Activated CD8-positive, alpha-beta T cell treated with anti-CD3 and anti-CD28 coated beads for 36 hours (primary cell): ENCODE measurements at regions not wholly inside any gene's neighbourhood (a gene's known extent, or its start where the extent isn't known, plus 50 kb on each side); places are given as distances from the start of the nearest gene placed in this dataset.

Experiments
- ATAC-seq: fragments of 200-7000 bp; cut with Tn5 transposase; one replicate; pipeline ENCODE4 v1.10.0; 2021; ENCODE audit warnings: mild to moderate bottlenecking, moderate library complexity
- CTCF ChIA-PET: fragments of 350-600 bp; sonication (Branson Sonifier 250); formaldehyde crosslinking; loops from one replicate; lab custom pipeline; 2021; ENCODE audit warnings: antibody characterized with exemption; lab: Charles Lee
- POLR2A ChIA-PET: fragments of 350-600 bp; sonication (Branson Sonifier 250); formaldehyde crosslinking; loops from one replicate; lab custom pipeline; 2021; ENCODE audit warnings: antibody characterized with exemption; lab: Charles Lee
- DNase-seq: peaks from one replicate; pipeline ENCODE4 v3.0.0-alpha.2; 2020
- H3K27ac Mint-ChIP-seq: one replicate; pipeline ENCODE4 v1.8.0; 2021; ENCODE audit warnings: mild to moderate bottlenecking, mixed read lengths
- H3K27me3 Mint-ChIP-seq: one replicate; pipeline ENCODE4 v1.8.0; 2021; ENCODE audit warnings: mixed read lengths
- H3K36me3 Mint-ChIP-seq: one replicate; pipeline ENCODE4 v1.8.0; 2021; ENCODE audit warnings: low read depth, mixed read lengths
- H3K4me1 Mint-ChIP-seq: one replicate; pipeline ENCODE4 v1.8.0; 2021; ENCODE audit warnings: low read depth, mixed read lengths
- H3K4me3 Mint-ChIP-seq: one replicate; pipeline ENCODE4 v1.8.0; 2021; ENCODE audit warnings: mild to moderate bottlenecking, moderate library complexity, mixed read lengths
- H3K9me3 Mint-ChIP-seq: one replicate; pipeline ENCODE4 v1.8.0; 2021; ENCODE audit warnings: mixed read lengths
- intact Hi-C: fragments of 100-400 bp; cut with micrococcal nuclease; formaldehyde crosslinking; loops from one replicate; pipeline ENCODE4 v1.10.0; 2022
- TF ChIP-seq, protein P1 (sequence below): fragments of 200-600 bp; IDR thresholded peaks from one replicate; pipeline ENCODE4 v1.8.0; 2022; ENCODE audit warnings: antibody characterized with exemption, mild to moderate bottlenecking

DNA sequence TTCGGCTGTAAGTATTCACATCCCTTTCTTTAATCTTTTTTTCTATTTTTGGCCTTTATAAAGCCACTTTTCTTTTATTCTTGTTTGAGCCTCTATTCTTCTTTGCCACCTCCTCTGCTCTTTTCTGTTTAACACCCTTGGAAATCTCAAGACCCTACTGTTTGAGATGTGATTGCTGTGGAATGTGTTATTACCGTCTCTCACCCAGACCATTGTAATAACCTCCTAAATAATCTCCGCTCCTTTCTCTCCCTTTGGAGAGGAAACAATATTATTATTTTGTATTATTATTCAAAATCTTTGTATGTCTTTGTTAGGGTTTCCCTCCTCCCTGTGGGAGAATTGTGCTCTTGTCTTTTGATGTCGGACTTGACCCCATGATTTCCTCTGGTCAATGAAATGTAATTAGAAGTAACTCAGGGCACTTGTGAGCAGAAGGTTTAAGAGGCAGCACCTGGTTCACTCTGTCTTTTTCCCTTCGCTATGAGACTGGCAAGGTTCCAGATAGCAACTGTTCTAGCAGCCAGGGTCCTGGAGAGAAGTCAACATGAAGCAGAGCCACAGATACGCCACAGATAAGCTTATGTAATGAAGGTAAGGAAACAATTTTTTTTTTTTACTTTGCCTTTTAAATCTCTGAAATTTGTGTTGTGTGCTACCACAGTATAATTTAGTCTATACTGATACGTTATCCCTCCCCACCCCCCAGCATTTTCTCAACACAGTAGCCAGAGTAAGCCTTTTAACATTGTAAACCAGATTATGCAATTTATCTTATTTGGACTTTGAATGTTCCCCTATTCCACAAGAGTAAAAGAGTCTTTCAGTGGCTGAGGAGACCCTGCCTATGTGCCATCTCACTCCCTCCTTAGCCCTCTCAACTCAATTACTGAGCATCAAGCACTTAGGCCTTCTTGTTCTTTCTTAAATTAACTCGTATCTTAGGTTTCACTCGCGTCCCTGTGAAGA is 601.2 kb upstream of the ZNF804A start:
- ChIA-PET CTCF (no interaction called here), POLR2A (no interaction called here)
- Mint-ChIP-seq H3K27me3 (no peaks in the 10 kb centered on the region), H3K4me3 (no peak overlapping the region), H3K36me3 (no peaks in the 10 kb centered on the region), H3K9me3 (no peaks in the 10 kb centered on the region), H3K27ac (no peak overlapping the region), H3K4me1 (no peaks in the 10 kb centered on the region)
- ATAC-seq (no peak), DNase-seq (no peak)
- TF ChIP-seq, protein P1, sequence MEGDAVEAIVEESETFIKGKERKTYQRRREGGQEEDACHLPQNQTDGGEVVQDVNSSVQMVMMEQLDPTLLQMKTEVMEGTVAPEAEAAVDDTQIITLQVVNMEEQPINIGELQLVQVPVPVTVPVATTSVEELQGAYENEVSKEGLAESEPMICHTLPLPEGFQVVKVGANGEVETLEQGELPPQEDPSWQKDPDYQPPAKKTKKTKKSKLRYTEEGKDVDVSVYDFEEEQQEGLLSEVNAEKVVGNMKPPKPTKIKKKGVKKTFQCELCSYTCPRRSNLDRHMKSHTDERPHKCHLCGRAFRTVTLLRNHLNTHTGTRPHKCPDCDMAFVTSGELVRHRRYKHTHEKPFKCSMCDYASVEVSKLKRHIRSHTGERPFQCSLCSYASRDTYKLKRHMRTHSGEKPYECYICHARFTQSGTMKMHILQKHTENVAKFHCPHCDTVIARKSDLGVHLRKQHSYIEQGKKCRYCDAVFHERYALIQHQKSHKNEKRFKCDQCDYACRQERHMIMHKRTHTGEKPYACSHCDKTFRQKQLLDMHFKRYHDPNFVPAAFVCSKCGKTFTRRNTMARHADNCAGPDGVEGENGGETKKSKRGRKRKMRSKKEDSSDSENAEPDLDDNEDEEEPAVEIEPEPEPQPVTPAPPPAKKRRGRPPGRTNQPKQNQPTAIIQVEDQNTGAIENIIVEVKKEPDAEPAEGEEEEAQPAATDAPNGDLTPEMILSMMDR: no peak
- intact Hi-C loops: no loop called here

DNA sequence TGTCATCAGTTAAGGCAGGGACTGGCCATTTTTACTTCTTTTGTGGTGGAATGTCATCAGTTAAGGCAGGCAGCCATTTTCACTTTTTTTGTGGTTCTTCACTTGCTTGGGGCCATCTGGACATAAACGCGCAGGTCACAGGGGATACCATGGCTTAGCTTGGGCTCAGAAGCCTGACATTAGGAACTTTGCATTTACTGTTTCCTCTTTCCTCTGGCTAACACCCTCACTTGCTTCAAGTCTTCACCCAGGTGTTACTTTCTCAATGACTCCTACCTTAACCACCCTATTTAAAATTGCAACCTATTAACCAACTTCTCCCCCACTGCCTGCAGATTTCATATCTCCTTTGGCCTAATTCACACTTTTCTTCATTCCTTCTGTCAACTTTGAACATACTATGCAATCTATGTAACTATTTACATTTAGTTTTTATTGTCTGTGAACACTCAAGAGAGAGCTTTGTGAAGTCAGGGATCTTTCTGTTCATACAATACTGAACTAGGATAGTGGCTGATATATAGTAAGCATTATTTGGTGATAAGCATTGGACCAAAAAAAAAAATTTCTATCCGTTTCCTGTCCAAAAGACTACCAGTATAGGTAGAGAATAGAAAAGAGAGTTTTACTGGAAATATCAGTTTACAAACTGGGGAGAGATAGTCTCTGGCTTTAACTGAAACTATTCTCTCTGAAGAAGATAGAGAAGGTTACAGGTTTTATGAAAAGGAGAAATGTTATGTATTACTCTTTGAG is 600.1 kb upstream of the ZNF804A start:
- ChIA-PET CTCF (no interaction called here), POLR2A (no interaction called here)
- H3K9me3 Mint-ChIP-seq: no peaks in the 10 kb centered on the region
- ATAC-seq (no peak), DNase-seq (no peak)
- H3K4me3 Mint-ChIP-seq: no peak overlapping the region
- no peaks in the 10 kb centered on the region for H3K36me3 Mint-ChIP-seq
- H3K27ac Mint-ChIP-seq: no peak overlapping the region
- intact Hi-C loops: no loop called here
- no peaks in the 10 kb centered on the region for H3K4me1 Mint-ChIP-seq
- no peaks in the 10 kb centered on the region for H3K27me3 Mint-ChIP-seq
- TF ChIP-seq, protein P1: no peak

DNA sequence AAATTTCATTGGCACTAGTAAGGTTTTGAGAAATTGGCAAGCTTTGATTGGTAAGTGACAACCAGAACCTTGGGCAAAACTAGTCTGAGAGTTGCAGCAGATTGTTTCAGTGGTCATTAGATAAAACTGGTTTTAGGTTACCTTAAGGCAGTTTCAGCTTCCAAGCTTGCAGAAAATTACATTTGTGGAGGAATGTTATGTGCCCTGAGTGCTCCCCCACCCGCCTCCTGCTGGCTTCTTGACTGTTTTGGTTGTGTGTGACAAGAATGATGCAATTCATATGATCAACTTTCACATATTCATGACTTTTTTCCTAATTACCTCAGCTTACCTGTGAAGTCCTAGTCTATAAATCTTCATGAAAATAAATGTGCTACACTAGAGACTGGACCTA is 599.5 kb upstream of the ZNF804A start:
- no peak overlapping the region for H3K4me3 Mint-ChIP-seq
- ATAC-seq (no peak), DNase-seq (no peak)
- H3K27me3 Mint-ChIP-seq: no peaks in the 10 kb centered on the region
- ChIA-PET CTCF (no interaction called here), POLR2A (no interaction called here)
- H3K36me3 Mint-ChIP-seq: no peaks in the 10 kb centered on the region
- H3K4me1 Mint-ChIP-seq: no peaks in the 10 kb centered on the region
- no peak overlapping the region for H3K27ac Mint-ChIP-seq
- TF ChIP-seq, protein P1: no peak
- intact Hi-C loops: no loop called here
- H3K9me3 Mint-ChIP-seq: no peaks in the 10 kb centered on the region

DNA sequence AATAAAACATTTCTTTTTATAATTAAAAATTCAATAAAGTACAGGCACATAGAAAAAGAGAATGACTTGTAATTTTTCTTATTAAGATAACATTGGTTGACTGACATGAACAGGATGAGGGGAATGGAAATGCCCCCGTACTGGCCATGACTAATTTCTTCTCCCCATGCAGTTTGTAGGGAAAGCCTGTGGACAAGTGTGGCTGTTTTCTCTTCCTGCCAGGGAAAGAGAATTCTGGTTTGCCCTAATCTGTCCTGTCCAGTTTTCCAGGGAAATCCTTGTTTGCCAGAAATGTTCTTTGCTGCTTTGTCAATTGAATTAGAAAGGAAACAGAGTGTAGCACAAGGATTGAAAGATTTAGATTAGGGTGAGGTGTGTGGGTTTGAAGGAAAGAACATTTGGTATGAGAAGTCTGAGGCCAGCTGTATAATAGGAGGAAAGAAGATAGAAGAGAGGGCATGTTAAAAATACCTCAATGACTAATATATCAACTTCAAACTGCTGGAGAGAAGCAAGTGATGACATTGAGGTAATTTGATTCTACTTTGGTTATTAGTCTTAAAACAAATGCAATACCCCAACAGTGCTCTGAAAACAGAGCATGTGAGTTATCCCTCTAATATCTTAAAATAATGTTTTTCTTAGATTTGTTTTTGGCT is 593.9 kb upstream of the ZNF804A start:
- TF ChIP-seq, protein P1: no peak
- intact Hi-C loops: no loop called here
- no peaks in the 10 kb centered on the region for H3K27me3 Mint-ChIP-seq
- no peaks in the 10 kb centered on the region for H3K36me3 Mint-ChIP-seq
- ATAC-seq (no peak), DNase-seq (no peak)
- CTCF ChIA-PET: no interaction called here
- POLR2A ChIA-PET: no interaction called here
- no peak overlapping the region for H3K4me3 Mint-ChIP-seq
- H3K9me3 Mint-ChIP-seq: no peaks in the 10 kb centered on the region
- no peaks in the 10 kb centered on the region for H3K4me1 Mint-ChIP-seq
- no peak overlapping the region for H3K27ac Mint-ChIP-seq
